Neural progenitor cell (in vitro differentiated cells): ENCODE measurements at regions not wholly inside any gene's neighbourhood (a gene's known extent, or its start where the extent isn't known, plus 50 kb on each side); places are given as distances from the start of the nearest gene placed in this dataset.

Experiments used
- CTCF ChIP-seq: fragments of 200-600 bp; sonication (generic); IDR thresholded peaks from 2 replicates; pipeline ENCODE4 v1.5.1; 2017; ENCODE audit warnings: antibody characterized with exemption, mild to moderate bottlenecking
- EZH2 ChIP-seq: fragments of 200-600 bp; sonication (generic); IDR thresholded peaks from 2 replicates; pipeline ENCODE4 v1.6.1; 2017; ENCODE audit warnings: antibody characterized with exemption, mild to moderate bottlenecking, moderate library complexity
- EZH2phosphoT487 ChIP-seq: fragments of 200-600 bp; sonication (generic); IDR thresholded peaks from 2 replicates; pipeline ENCODE4 v1.6.1; 2017; ENCODE audit warnings: antibody characterized with exemption

DNA sequence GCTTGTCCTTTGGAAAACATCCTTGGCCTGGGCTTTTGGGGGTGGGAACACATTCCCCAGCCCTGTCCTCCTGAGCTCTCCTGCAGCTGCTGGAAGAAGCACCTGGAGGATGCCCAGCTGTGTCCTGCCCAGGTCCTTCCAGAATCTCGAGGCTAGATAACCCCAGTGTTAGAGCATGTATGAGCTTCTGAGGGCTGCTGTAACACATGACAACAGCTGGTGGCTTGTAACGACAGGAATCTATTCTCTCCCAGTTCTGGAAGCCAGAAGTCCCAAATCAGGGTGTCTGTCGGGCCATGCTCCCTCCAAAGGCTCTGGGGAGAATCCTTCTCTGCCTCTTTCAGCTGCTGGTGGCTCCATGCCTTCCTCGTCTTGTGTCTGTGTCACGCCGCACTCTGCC lies 403.6 kb upstream of the C2CD4B start:
- TF ChIP-seq CTCF (no peak), EZH2phosphoT487 (no peak), EZH2 (no peak)
